HL-60 (cell line): ENCODE measurements at regions not wholly inside any gene's neighbourhood (a gene's known extent, or its start where the extent isn't known, plus 50 kb on each side); places are given as distances from the start of the nearest gene placed in this dataset.

Experiments
- GABPA ChIP-seq: IDR thresholded peaks from 2 replicates; pipeline ENCODE4 v1.6.1; 2012; ENCODE audit warnings: low read depth
- POLR2AphosphoS5 ChIP-seq: IDR thresholded peaks from 2 replicates; pipeline ENCODE4 v1.6.1; 2012; ENCODE audit warnings: low read depth
- SPI1 ChIP-seq: IDR thresholded peaks from 2 replicates; pipeline ENCODE4 v1.6.1; 2012; ENCODE audit warnings: low read depth, mild to moderate bottlenecking, borderline replicate concordance
- TF ChIP-seq, protein P1 (sequence below): IDR thresholded peaks from one replicate; pipeline ENCODE4 v1.5.1; 2011; ENCODE audit warnings: low read length, control low read depth, inconsistent platforms; ENCODE audit not compliant: insufficient read depth
- TF ChIP-seq, protein P2 (sequence below): IDR thresholded peaks from 2 replicates; pipeline ENCODE4 v1.6.1; 2012; ENCODE audit warnings: low read depth; ENCODE audit not compliant: insufficient replicate concordance

DNA sequence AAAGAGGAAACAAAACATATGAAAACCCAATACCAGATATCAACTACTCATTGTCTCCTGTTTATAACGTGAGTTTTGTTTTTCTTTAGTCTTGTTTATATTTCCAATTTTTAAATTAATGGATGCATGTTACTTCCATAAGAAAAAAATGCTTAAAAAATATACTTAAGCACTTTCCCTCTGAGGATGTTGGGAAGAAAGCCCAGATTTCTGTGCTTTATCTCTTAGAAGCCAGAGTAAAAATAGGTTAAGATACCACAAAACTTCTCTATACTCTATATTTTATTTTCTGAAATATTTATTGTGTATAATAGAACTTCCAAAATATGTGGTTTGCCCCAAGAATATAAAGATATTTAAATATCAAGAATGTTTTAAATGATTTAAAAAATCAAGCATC lies 633.9 kb downstream of the STK39 start:
- TF ChIP-seq, protein P1, sequence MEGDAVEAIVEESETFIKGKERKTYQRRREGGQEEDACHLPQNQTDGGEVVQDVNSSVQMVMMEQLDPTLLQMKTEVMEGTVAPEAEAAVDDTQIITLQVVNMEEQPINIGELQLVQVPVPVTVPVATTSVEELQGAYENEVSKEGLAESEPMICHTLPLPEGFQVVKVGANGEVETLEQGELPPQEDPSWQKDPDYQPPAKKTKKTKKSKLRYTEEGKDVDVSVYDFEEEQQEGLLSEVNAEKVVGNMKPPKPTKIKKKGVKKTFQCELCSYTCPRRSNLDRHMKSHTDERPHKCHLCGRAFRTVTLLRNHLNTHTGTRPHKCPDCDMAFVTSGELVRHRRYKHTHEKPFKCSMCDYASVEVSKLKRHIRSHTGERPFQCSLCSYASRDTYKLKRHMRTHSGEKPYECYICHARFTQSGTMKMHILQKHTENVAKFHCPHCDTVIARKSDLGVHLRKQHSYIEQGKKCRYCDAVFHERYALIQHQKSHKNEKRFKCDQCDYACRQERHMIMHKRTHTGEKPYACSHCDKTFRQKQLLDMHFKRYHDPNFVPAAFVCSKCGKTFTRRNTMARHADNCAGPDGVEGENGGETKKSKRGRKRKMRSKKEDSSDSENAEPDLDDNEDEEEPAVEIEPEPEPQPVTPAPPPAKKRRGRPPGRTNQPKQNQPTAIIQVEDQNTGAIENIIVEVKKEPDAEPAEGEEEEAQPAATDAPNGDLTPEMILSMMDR = no peak
- TF ChIP-seq, protein P2, sequence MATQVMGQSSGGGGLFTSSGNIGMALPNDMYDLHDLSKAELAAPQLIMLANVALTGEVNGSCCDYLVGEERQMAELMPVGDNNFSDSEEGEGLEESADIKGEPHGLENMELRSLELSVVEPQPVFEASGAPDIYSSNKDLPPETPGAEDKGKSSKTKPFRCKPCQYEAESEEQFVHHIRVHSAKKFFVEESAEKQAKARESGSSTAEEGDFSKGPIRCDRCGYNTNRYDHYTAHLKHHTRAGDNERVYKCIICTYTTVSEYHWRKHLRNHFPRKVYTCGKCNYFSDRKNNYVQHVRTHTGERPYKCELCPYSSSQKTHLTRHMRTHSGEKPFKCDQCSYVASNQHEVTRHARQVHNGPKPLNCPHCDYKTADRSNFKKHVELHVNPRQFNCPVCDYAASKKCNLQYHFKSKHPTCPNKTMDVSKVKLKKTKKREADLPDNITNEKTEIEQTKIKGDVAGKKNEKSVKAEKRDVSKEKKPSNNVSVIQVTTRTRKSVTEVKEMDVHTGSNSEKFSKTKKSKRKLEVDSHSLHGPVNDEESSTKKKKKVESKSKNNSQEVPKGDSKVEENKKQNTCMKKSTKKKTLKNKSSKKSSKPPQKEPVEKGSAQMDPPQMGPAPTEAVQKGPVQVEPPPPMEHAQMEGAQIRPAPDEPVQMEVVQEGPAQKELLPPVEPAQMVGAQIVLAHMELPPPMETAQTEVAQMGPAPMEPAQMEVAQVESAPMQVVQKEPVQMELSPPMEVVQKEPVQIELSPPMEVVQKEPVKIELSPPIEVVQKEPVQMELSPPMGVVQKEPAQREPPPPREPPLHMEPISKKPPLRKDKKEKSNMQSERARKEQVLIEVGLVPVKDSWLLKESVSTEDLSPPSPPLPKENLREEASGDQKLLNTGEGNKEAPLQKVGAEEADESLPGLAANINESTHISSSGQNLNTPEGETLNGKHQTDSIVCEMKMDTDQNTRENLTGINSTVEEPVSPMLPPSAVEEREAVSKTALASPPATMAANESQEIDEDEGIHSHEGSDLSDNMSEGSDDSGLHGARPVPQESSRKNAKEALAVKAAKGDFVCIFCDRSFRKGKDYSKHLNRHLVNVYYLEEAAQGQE = no peak
- TF ChIP-seq GABPA = no peak
- no peak for TF ChIP-seq POLR2AphosphoS5
- no peak for TF ChIP-seq SPI1
